HG02970 (cell line): ENCODE measurements at regions not wholly inside any gene's neighbourhood (a gene's known extent, or its start where the extent isn't known, plus 50 kb on each side); places are given as distances from the start of the nearest gene placed in this dataset.

Experiments used
- ATAC-seq: cut with Tn5 transposase; IDR thresholded peaks from one replicate; pipeline ENCODE4 v1.9.1; 2021; ENCODE audit warnings: mild to moderate bottlenecking, moderate library complexity, moderate number of reproducible peaks; ENCODE audit not compliant: unreplicated experiment, low FRiP score

DNA sequence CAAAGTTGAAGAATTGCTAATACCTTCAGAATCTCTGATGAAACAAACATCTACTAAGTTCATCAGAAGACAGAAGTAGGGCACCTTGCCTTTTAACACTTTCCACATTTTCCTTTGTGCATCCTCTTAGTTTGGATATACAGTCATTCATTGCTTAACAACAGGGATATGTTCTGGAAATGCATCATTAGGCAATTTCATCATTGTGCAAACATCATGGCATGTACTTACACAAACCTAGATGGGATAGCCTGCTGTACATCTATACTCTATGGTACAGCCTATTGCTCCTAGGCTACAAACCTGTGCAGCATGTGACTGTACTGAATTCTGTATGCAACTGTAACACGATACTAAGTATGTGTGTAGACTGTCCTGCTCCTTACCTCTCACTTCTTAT, 169.8 kb downstream of the SUCLA2 start:
- ATAC-seq: no peak

DNA sequence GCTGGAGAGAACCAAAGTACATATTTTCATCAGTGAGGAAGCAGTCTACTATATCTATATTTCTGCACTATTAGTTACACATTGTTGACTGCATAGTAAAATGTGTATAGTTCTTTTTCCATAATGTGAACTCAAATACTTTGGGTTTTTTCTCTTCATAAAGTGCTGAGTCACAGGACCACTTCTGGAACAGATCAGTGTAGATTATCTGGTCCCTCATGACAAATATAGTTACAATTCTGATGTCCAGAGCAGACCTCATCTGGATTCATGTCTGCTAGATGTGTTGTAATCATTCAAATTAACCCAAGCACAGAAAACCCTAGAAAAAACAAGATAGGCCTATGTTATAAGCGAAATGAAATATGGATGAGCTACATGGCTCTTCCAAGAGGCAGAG, 171.4 kb downstream of the SUCLA2 start:
- ATAC-seq: no peak

DNA sequence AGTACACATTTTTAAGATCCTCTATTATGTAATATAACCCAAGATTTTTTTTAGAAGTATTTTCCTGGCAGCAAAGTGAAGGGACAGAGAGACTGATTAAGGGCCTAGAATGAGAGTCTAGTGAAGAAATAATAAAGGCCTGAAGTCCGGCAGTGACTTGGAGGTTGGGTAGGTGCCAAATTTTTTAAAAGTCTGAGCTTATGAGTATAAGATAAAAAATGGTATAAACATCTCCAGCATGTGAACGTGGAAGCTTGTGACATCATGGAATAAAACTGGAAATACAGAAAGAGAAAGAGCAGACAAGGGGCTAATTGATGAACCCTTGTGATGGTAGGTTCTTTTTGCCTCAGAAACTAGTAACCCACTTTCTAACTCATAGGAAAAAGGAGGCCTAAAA, 174.6 kb downstream of the SUCLA2 start:
- ATAC-seq: no peak

DNA sequence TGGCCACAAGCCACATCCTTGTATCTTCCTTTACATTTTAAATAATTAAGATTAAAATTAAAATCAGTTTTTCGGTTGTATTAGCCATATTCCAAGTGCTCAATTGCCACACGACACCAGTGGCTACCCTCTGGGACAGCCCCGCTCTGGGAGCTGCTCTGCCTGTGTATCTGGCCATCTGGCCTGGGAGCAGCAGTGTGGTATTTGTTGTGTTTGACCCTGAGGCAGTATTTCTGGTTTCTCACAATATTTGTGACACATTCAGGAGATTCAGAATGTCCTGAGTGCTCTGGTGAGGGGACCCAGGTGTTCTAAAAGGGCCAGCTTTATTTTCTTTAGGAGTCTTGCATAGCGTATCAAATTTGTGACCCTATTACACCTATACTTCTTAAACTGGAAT, 179.0 kb downstream of the SUCLA2 start:
- no peak for ATAC-seq

DNA sequence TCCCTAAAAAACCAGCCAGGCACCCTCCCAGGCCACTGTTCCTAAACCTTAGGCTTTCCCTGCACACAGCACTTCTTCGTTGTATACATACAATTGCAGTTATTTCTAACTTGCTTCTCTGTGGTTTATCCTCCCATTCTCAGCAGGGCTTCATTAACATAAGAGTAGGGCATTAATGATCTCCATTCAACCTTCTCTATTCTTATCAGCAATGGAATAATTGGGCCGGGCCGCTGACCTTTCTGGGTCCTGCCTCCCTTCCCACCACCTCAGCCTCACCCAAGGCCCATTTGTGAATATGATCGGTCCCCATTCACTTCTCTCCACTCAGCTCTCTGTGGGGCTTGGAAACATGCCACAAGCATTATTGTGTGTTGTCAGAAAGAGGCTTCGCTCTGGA, 184.2 kb downstream of the SUCLA2 start:
- ATAC-seq: no peak

DNA sequence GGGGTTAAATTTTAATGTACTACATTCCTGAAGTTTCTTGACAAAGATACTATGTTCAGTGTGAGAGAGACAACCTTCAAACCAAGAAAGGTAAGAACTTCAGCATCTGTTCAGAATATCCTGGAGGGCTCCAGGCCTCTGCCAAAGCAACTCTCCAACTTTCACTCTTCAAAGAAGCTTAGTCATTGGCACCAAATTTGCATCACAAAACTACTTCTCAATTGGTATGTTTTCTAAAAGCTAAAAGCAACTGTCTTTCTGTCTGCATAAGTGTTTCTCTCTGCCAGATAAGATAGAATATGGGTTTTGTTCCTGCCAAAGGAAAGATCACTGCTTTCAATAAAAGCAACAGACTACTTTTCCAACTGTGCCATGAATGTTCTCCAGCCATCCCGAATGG, 187.4 kb downstream of the SUCLA2 start:
- no peak for ATAC-seq

DNA sequence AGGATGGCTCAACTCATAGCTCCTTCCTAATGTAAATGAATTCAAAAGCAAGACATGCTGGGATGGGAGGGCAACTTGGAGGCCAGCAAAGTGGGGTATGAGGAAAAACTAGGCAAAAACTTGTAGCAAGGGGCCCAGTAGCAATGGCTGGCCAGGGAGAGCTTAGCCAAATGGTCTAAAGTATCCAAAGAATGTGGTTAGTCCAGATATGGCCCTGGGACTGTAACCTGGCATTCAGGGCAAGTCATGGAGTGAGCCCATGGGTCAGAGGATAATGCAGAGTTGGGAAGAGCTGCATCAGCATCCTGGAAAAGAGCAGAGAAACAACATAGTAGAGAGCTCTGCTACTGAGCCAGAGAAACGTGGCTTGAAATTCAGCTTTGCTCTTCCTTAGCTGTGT, 191.7 kb downstream of the SUCLA2 start:
- ATAC-seq: no peak

DNA sequence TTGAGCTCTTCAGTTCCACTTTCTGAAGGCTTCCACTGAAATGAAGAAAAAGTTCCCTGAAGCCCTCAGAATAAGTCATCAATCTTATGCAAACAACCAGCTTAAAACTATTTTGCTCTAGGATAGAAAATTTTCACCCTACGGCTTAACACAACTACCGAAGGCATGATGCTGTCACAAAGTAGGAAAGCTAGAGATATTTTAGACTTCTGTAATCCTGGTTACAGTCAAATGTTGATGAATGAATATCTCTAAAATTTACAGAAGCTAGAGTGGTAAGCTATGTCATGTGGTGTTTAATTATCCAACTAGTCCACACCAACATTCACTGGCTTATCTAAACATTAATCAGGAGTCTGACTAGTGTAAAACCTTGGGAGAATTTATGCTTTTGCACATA, 197.9 kb downstream of the SUCLA2 start:
- no peak for ATAC-seq

DNA sequence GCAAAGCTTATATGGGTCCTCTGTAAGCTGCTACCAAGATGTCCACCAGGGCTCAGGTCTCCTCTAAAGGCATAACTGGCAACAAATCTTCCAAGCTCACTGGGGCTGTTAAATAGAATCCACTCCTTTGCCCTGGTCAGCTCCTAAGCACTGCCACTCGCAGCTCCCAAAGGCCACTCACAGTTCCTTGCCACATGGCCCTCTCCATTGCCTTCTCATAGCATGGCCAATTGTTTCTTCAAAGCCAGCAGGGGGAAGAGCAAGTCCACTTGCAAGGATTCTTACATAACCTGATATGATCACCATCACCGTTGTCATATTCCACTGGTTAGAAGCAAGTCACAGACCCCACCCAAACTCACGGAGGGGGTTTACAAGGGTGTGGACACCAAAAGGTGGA, 199.5 kb downstream of the SUCLA2 start:
- ATAC-seq: no peak

DNA sequence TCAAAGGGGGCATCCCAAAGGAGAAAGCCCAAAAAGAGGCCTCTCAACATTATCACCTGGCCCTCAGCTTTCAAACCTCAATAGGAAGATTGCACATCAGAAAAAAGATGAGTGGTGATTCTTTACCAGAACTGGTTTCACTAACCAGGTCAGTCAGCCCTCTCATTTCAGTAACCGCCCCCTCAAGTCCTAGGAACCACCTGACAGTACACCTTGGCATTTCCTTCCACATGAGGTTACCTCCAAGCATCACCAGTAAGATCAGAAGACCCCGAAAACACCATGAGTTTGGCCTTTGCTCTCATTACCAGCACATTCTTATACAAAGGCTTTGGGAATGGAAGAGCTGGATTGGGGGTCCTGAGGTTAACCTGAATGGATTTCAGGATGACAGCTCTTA, 200.5 kb downstream of the SUCLA2 start:
- no peak for ATAC-seq

DNA sequence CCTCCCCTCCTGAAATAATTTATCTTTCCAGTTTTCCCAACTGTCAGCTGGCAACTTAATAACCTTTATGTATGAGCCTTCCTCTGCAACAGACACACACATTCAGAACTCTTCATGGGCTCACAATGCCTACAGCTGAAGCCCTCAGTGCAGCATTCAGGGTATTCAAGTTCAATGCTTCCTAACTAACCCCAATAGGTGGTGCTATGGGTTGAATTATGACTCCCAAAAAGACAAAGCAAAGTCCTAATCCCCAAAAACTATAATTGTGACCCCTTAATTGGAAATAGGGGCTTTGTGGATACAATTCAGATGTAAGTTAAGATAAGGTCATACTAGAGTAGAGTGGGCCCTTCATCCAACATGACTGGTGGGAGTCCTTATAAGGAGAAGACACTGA, 202.2 kb downstream of the SUCLA2 start:
- ATAC-seq: no peak

DNA sequence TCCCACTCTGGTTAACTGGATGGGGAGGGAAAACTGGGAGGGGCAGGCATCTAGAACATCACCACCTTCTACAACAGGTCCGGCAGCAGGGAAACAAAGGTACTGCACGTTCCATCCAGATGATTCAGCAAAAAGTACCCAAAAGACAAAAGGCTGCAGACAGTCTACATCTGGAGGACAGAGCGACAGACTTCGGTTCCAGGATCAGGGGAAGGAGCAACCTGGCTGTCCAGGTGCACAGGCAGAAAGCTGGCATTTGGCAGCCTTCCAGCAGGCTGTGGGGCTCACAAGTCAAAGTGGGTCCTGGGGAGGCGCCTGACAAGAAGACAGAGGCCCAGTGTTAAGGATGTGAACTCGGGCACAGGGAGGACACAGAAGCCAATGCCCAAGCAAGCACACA, 202.9 kb downstream of the SUCLA2 start:
- no peak for ATAC-seq

DNA sequence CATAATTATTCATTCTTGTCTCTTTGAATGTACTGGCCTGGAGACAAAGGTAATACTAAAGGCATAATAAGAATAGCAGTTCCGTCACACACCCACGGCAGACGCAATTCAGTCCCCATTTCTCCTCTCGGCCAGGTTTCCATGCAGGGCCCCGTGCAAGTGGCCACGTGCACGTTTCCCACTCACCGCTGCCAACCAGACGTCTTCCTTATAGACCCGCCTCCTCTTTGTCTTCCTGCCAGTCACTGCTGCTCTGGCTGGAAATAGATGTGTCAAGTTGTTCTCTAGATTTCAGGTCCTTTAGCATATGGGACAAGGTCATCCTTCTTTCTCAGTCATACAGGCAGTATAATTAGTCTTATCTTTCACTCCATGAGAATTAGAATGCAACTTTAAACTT, 204.3 kb downstream of the SUCLA2 start:
- no peak for ATAC-seq

DNA sequence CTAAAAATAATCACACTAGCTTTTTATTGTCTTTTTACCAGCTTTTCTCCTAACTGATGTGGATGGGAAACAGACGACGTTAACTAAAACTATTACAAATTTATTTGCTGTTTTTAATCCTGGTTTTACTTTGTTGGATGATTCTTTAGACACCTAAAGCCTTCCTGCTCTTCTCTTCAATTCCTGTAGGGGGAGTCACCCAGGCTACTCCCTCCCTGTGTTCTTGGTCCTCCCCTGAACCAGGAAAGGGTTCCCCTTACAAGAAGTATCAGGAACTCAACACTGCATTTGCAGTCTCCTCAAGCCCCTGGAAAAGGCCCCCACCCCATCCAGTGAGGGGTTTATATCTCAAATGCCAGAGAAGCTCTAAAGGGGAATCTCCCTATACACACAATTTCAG, 206.1 kb downstream of the SUCLA2 start:
- no peak for ATAC-seq

DNA sequence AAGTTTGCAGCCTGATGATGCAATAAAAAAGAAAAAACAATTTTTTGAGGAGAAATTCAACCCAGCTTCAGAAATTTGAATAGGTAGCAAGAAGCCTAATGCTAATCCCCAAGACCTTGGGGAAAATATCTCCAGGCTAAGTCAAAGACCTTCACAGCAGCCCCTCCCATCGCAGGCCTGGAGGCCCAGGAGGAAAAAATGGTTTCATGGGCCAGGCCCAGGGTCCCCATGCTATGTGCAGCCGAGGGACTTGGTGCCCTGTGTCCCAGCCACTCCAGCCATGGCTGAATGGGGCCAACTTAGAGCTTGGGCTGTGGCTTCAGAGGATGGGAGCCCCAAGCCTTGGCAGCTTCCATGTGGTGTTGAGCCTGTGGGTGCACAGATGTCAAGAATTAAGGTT, 210.3 kb downstream of the SUCLA2 start:
- ATAC-seq: no peak

DNA sequence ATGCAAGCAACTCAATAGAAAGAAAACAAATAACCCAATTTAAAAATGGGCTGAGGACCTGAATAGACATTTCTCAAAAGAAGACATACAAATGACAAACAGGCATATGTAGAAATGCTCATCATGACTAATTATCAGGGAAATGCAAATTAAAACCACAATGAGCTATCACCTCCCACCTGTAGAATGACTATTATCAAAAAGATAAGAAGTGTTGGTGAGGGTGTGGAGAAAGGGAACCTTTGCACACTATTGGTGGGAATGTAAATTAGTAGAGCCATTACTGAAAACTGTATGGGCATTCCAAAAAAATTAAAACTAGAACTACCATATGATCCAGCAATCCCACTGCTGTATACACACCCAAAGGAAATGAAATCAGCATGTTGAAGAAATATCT, 212.2 kb downstream of the SUCLA2 start:
- ATAC-seq: no peak

DNA sequence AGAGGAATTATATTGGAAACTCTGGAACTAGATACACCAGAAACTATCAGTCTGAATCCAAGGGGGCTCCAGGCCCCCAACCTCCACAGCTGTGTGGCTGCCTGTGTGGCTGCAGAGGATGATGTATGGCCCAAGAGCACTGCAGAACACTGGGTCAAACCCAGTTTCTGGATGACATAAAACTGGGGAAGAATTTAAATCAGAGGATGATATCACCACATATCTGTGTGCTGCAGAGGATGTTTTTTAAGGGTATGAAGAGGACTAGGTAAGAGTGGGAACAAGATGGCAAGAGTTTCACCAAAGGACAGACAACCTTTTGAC, 226.4 kb downstream of the SUCLA2 start:
- ATAC-seq: no peak

DNA sequence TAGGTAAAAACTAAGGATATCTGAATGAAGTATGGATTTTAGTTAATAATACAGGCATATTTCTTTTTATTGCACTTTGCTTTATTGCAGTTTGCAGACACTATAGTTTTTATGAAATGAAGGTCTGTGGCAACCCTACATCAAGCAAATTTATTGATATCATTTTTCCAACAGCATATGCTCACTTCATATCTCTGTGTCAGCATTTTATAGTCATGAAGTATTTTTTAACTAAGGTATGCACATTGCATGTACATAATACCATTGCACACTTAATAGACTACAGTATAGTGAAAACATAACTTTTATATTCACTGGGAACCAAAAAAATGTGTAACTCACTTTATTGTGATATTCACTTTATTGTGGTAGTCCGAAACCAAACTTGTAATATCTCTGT, 236.3 kb downstream of the SUCLA2 start:
- no peak for ATAC-seq

DNA sequence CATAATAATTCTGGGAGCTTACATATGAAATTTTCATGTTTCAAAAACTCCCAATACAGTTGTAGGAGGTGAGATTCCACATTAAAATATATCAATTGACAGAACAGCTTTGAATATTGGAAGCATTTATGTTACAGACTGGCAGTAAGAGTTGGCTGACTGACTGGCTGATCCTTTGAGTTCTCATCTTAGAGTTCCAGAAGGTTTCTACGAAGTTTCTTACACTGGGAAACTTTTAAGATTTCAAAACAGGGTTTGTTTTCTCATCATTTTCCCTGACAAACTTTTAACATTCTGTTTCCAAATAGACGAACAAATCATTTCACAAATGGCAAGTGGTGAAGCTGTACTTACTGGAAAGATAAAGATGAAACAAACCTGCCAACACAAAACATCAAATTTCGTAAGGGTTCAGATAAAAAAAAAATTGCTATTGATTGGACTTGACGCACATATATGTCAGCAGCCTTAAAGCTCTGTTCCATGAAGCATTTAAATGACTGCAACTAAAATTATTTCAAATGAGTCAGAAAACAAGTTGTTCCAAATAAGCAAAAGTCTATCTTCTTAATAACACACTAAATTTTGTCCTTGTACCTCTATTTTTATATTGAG, 243.5 kb downstream of the SUCLA2 start:
- ATAC-seq: no peak

DNA sequence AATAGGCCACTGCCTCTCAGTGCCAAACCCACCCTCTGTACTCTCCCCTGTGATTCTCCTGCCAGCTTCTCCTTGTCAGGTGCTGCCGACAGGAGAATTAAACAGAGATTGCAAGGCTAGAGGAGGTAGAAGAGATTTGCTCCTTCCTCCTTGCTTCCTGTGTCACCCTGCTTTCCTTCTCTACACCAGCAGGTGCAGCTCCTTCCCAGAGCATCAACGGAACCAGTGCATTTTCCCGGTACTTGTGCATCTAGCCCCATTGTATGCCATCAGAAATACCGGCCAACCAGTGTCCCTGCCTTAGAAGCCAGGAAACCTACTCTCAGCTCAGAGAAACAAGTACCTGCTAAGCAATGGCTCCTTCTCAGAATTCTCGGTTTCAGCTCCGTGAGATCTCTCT, 253.2 kb downstream of the SUCLA2 start:
- no peak for ATAC-seq

DNA sequence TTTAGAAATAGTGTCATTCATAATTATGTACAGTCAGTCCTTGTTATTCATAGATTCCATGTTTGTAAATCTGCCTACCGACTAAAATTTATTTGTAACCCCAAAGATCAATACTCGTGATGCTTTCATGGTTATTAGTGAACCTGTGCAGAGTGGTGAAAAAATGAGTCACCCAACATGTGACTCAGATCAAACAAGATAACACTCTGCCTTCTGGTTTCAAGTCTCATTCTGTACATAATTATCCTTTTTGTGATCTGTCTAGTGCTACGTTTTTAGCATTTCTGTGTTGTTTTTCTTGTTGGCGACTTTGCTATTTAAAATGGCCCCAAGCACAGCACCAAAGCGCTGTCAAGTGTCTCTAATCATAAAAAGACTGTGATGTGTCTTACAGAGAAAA, 274.7 kb downstream of the SUCLA2 start:
- ATAC-seq: no peak

DNA sequence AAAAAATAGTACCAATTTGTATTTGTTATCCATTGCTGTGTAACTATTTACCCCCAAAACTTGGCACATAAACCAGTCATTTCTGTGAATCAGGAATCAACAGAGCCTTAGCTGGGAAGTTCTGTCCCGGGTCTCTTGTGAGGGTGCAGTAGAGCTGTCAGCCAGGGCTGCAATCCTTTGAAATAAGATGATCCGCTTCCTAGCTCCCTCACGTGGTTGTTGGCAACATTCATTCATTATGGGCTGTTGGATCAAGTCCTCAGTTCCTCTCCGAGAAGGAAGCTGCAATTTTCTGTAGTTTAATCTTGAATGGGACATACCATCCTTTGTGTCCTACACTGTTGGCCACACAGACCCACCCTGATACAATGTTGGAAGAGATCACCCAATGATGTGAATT, 277.2 kb downstream of the SUCLA2 start:
- ATAC-seq: no peak

DNA sequence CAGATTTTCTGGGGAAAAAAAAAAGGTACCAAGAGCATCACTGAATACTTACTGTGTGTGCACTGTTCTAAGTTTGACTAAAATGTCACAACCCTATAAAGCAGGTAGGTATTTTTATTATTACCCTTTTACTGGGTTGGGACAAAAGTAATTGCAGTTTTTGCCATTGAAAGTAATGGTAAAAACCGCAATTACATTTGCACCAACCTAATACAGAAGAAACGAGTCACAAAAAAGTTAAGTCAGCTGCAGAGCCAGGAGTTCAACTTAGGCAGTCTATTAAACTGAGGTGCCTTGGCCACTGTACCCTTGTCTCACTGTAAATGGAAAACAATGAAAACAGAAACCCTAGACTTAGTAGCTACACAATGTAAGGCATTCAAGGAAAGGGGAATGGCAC, 281.9 kb downstream of the SUCLA2 start:
- no peak for ATAC-seq
